Lower leg skin (tissue), 3 donors: ENCODE measurements at regions not wholly inside any gene's neighbourhood (a gene's known extent, or its start where the extent isn't known, plus 50 kb on each side); places are given as distances from the start of the nearest gene placed in this dataset.

Experiments used
- CTCF ChIP-seq, 3 donors: fragments of 450-650 bp; IDR thresholded peaks; one replicate each; pipeline ENCODE4 v1.5.1; 2016; ENCODE audit warnings: antibody characterized with exemption in 3 of 3, mild to moderate bottlenecking in 3 of 3, moderate library complexity in 2 of 3
- POLR2A ChIP-seq, 2 donors: fragments of 450-650 bp; IDR thresholded peaks; one replicate each; pipeline ENCODE4 v1.6.1; 2016 to 2017; ENCODE audit warnings: antibody characterized with exemption in 2 of 2, mild to moderate bottlenecking in 1 of 2, moderate library complexity in 1 of 2

DNA sequence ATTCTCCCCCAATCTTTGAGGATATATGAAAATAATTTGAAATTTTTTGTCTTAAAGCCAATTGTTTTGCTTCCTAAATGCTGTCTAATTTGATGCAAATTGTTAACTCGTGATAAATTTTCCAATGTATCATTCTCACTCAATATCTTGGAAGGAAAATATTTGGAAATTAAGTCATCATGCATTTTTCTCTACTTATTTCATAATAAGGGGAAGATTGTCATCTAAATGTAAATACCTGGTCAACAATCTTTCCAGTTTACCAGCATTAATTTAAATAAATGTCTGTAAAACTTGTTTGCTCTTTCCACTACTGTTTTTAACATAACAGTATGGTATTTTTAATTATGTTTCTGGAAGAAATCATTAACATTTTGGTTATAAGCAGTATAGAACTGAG lies 78.3 kb upstream of the KCTD3 start:
- no peak for TF ChIP-seq CTCF (IDR thresholded peaks at IDR 0.05)
- TF ChIP-seq POLR2A (IDR thresholded peaks at IDR 0.05) = no peak
